ENCODE measurements at regions not wholly inside any gene's neighbourhood (a gene's known extent, or its start where the extent isn't known, plus 50 kb on each side); places are given as distances from the start of the nearest gene placed in this dataset.

DNA sequence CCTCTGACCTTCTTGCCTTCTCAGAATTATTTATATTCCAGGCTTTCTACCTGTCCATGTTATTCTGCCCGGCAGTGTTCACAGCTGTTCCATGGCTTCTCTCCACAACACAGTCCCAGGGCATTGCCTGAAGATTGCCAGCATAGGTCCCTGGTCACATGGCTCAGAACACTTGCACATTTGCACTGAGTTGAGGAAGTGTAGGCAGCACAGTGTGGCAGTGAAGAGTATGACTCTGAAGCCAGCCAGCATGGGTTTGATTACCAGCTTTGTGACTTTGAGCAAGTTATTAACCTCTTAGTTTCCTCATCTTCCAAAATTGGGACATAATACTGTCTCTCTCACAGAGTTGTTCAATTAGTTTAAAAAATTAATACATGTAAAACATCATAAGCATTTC is 73.2 kb upstream of the NEUROD6 start:
- H3K9me3 ChIP-seq: no peaks in the 10 kb centered on the region
- TF ChIP-seq POLR2A (IDR thresholded peaks at IDR 0.05; ENCODE audit: low read depth) (no peak), EP300 (IDR thresholded peaks at IDR 0.05) (no peak), POLR2AphosphoS5 (IDR thresholded peaks at IDR 0.05) (no peak)
- TF ChIP-seq, protein P1, sequence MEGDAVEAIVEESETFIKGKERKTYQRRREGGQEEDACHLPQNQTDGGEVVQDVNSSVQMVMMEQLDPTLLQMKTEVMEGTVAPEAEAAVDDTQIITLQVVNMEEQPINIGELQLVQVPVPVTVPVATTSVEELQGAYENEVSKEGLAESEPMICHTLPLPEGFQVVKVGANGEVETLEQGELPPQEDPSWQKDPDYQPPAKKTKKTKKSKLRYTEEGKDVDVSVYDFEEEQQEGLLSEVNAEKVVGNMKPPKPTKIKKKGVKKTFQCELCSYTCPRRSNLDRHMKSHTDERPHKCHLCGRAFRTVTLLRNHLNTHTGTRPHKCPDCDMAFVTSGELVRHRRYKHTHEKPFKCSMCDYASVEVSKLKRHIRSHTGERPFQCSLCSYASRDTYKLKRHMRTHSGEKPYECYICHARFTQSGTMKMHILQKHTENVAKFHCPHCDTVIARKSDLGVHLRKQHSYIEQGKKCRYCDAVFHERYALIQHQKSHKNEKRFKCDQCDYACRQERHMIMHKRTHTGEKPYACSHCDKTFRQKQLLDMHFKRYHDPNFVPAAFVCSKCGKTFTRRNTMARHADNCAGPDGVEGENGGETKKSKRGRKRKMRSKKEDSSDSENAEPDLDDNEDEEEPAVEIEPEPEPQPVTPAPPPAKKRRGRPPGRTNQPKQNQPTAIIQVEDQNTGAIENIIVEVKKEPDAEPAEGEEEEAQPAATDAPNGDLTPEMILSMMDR (IDR thresholded peaks at IDR 0.05): no peak
- no peaks in the 10 kb centered on the region for H3K4me1 ChIP-seq
- H3K27ac ChIP-seq (replicated peaks in 1 of 4): no peak overlapping the region
- intact Hi-C loops (cut with DNase I): no loop called here
- H3K27me3 ChIP-seq: no peaks in the 10 kb centered on the region
- no peak overlapping the region for H3K4me3 ChIP-seq
- 63% methylated on average over 1 of the region's 1 CpG for WGBS
- DNase-seq (ENCODE audit: extremely low spot score): no peak
- no peaks in the 10 kb centered on the region for H3K36me3 ChIP-seq

DNA sequence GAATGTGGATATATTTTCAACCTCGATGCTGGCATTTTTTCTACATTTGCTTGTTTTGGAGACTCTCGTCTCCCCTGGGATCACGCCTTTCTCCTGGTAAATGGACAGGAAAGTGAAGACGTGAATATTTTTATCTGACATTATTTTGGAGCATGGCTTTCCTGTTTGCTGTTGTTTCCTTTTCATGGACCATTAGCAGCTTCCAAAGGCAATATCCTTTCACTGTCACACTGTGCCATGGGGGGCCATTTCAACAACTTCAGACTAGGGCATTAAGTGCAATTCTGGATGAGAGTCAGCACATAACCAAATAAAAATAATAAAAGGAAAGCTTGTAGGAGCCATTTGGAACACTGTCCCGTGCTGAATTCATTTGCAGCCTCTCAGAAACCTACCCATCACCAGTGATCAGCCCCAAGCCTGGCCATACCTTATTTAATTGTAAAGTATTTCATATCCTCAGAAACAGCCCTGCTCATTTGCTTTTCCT is 75.9 kb upstream of the NEUROD6 start:
- 72% methylated on average over 5 of the region's 5 CpGs for WGBS
- H3K9me3 ChIP-seq: no peaks in the 10 kb centered on the region
- H3K27ac ChIP-seq (replicated peaks in 1 of 4): no peak overlapping the region
- no peak for DNase-seq (ENCODE audit: extremely low spot score)
- TF ChIP-seq POLR2AphosphoS5 (IDR thresholded peaks at IDR 0.05) (no peak), EP300 (IDR thresholded peaks at IDR 0.05) (no peak), POLR2A (IDR thresholded peaks at IDR 0.05; ENCODE audit: low read depth) (no peak)
- TF ChIP-seq, protein P1 (IDR thresholded peaks at IDR 0.05): no peak
- no peak overlapping the region for H3K4me3 ChIP-seq
- intact Hi-C loops (cut with DNase I): no loop called here
- no peaks in the 10 kb centered on the region for H3K4me1 ChIP-seq
- H3K36me3 ChIP-seq: no peaks in the 10 kb centered on the region
- H3K27me3 ChIP-seq: no peaks in the 10 kb centered on the region

- Histone ChIP-seq H3K27me3 (peaks cover 0 to 7% (median 0%) of the 10 kb centered on the region in 4 donors), H3K4me3 (no peak overlapping the region), H3K9me3 (no peaks in the 10 kb centered on the region), H3K4me1 (no peaks in the 10 kb centered on the region), H3K27ac (replicated peaks in 1 of 4) (no peak overlapping the region), H3K36me3 (no peaks in the 10 kb centered on the region)
- 87% methylated on average over 2 of the region's 2 CpGs for WGBS
- TF ChIP-seq EP300 (IDR thresholded peaks at IDR 0.05): no peak
- TF ChIP-seq, protein P1 (IDR thresholded peaks at IDR 0.05): no peak
- no peak for DNase-seq (ENCODE audit: extremely low spot score)
- intact Hi-C loops (cut with DNase I): no loop called here
Measured at GRCh38 chr7:31418928-31419327, 78.4 kb upstream of the NEUROD6 start.

- no peaks in the 10 kb centered on the region for H3K36me3 ChIP-seq
- H3K4me3 ChIP-seq: no peak overlapping the region
- no peaks in the 10 kb centered on the region for H3K9me3 ChIP-seq
- no peak for DNase-seq (ENCODE audit: extremely low spot score)
- H3K27ac ChIP-seq (replicated peaks in 1 of 4): no peak overlapping the region
- TF ChIP-seq, protein P1 (IDR thresholded peaks at IDR 0.05): no peak
- intact Hi-C loops (cut with DNase I): no loop called here
- peaks cover 0 to 7% (median 0%) of the 10 kb centered on the region in 4 donors for H3K27me3 ChIP-seq
- H3K4me1 ChIP-seq: no peaks in the 10 kb centered on the region
- whole genome bisulfite sequencing: 55% methylated on average over 3 of the region's 3 CpGs
Measured at GRCh38 chr7:31419505-31420055, 79.1 kb upstream of the NEUROD6 start.

DNA sequence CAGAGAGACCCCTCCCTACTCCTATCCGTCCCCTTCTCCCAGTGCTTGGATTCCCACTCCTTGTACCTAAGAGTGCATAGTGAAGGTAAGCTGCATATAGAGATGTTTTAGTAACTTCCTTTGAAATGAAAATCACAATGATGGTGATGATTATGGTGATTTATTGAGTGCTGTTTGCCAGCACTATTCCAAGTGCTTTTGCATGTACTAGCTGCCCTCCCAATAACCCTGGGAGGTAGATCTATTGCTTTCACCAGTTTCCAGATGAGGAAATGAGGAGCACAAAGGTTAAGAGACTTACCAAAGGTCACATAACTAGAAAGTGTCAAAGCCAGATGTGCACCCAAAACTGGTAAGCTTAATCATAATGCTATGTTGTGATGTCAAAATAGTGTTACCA is 80.4 kb upstream of the NEUROD6 start:
- Histone ChIP-seq H3K36me3 (no peaks in the 10 kb centered on the region), H3K9me3 (no peaks in the 10 kb centered on the region), H3K4me3 (no peak overlapping the region), H3K27ac (replicated peaks in 1 of 4) (no peak overlapping the region), H3K4me1 (no peaks in the 10 kb centered on the region), H3K27me3 (peaks cover 0 to 7% (median 0%) of the 10 kb centered on the region in 4 donors)
- 50% methylated on average over 1 of the region's 1 CpG for WGBS
- no peak for DNase-seq (ENCODE audit: extremely low spot score)
- intact Hi-C loops (cut with DNase I): no loop called here
- TF ChIP-seq, protein P1 (IDR thresholded peaks at IDR 0.05): no peak
- TF ChIP-seq EP300 (IDR thresholded peaks at IDR 0.05) (no peak), POLR2AphosphoS5 (IDR thresholded peaks at IDR 0.05) (no peak), POLR2A (IDR thresholded peaks at IDR 0.05; ENCODE audit: low read depth) (no peak)
